Epithelial cell of proximal tubule (primary cell): ENCODE measurements at regions not wholly inside any gene's neighbourhood (a gene's known extent, or its start where the extent isn't known, plus 50 kb on each side); places are given as distances from the start of the nearest gene placed in this dataset.

ENCODE experiments used
- DNase-seq: peaks from one replicate; pipeline ENCODE4 v3.0.0-alpha.2; 2011; ENCODE audit warnings: low read depth
- H3K4me3 ChIP-seq: 2 replicates; pipeline ENCODE4 v1.5.1; 2011; ENCODE audit warnings: low read depth, mild to moderate bottlenecking, low read length
- TF ChIP-seq, protein P1 (sequence below): conservative IDR thresholded peaks from 2 replicates; pipeline ENCODE4 v1.5.1; 2012; ENCODE audit warnings: low read depth, mild to moderate bottlenecking, low read length

- no peak overlapping the region for H3K4me3 ChIP-seq
- no peak for DNase-seq
- TF ChIP-seq, protein P1, sequence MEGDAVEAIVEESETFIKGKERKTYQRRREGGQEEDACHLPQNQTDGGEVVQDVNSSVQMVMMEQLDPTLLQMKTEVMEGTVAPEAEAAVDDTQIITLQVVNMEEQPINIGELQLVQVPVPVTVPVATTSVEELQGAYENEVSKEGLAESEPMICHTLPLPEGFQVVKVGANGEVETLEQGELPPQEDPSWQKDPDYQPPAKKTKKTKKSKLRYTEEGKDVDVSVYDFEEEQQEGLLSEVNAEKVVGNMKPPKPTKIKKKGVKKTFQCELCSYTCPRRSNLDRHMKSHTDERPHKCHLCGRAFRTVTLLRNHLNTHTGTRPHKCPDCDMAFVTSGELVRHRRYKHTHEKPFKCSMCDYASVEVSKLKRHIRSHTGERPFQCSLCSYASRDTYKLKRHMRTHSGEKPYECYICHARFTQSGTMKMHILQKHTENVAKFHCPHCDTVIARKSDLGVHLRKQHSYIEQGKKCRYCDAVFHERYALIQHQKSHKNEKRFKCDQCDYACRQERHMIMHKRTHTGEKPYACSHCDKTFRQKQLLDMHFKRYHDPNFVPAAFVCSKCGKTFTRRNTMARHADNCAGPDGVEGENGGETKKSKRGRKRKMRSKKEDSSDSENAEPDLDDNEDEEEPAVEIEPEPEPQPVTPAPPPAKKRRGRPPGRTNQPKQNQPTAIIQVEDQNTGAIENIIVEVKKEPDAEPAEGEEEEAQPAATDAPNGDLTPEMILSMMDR: no peak
Observed at GRCh38 chr7:96591900-96592676, 117.6 kb downstream of the SEM1 start.

DNA sequence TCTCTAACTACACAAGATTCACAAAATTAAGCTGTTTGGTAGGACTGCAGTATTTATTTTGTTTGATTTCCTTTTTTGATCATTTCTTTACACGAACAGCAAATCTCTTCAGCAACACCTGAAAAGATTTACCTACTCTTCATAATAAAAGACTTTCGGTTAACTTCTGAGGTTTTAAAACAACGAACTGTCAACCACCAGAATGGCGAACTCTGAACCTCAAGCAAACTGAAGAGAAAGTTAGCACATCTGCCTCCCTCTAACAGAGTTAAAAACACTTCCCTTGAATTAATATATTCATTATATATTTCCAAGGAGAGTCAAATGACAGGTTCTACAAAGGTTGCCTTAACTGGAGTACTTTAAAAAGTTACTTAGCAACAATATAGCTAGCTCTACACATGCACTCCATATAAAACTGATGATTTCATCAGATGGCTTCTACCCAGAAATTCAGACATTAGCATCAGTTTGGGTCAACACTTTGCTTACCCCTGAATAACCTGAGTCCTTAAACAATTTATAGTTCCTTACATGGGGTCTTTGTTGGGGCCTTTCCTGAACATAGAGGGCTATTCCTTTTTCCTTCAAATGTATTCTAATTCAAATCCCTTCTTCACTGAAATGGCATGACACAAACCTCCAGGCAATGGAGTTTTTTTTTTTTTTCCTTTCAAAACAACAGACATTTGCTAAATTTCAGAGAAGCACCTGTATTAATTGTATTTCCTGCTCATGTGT lies 118.3 kb downstream of the SEM1 start:
- TF ChIP-seq, protein P1: no peak
- DNase-seq: no peak
- no peak overlapping the region for H3K4me3 ChIP-seq

DNA sequence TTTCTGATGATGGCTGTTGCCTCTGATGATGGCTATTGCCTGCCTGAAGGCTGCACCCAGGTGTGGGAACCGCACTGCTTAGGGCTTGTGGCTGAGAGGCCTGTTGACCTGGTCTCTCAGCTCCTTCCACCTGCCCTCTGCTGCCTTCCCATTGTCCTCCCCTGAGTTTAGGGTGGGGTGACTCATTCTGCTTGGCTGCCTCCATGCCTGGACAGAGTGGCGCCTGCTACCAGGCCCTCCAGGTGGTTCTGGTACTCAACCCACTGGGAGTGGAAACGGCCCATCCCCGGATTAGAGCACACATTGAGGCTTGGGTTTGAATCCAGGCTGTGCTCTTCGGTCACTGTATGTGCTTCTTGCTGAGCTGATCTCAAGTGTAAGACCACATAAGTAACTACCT lies 120.6 kb downstream of the SEM1 start:
- no peak for DNase-seq
- no peak overlapping the region for H3K4me3 ChIP-seq
- TF ChIP-seq, protein P1: no peak

- no peak for DNase-seq
- TF ChIP-seq, protein P1: no peak
- H3K4me3 ChIP-seq: no peak overlapping the region
Observed at GRCh38 chr7:96579119-96579518, 130.5 kb downstream of the SEM1 start.

- TF ChIP-seq, protein P1: no peak
Observed at GRCh38 chr7:96578606-96579005, 131.0 kb downstream of the SEM1 start.

DNA sequence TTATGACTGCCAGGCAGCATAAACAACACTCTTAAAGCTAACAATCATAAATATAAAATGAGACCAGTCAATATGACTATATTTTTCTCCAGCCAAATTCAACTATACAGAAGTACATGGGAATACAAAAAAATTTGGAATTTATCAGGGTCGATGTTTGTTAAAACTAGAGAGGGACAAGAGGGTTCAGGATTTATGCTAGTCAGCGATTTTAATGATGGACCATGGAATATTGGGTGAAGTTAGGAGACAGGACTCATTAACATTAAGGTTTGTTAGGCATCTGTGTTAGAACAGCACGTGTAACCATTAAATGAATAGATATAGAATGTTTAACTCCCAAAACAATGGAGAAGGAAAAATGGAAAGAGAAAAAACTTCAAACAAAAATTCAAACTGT lies 146.2 kb downstream of the SEM1 start:
- TF ChIP-seq, protein P1: no peak
- no peak overlapping the region for H3K4me3 ChIP-seq

More at GRCh38 chr7:96578606-96579005, 131.0 kb downstream of the SEM1 start:
- DNase-seq: no peak
- no peak overlapping the region for H3K4me3 ChIP-seq

GRCh38 chr7:96562966-96563365 lies 146.7 kb downstream of the SEM1 start:
- no peak overlapping the region for H3K4me3 ChIP-seq
- DNase-seq: no peak
- TF ChIP-seq, protein P1: no peak

More for the DNA sequence above, 146.2 kb downstream of the SEM1 start:
- no peak for DNase-seq
